Mucosa of descending colon (tissue), 3 donors: ENCODE measurements at regions not wholly inside any gene's neighbourhood (a gene's known extent, or its start where the extent isn't known, plus 50 kb on each side); places are given as distances from the start of the nearest gene placed in this dataset.

ENCODE experiments used
- ATAC-seq: fragments of 200-7000 bp; cut with Tn5 transposase; one replicate; pipeline ENCODE4 v1.9.1; 2020; ENCODE audit warnings: mild to moderate bottlenecking, moderate library complexity
- DNase-seq, 3 donors: peaks; one replicate each; pipeline ENCODE4 v3.0.0-alpha.2; 2020
- H3K36me3 ChIP-seq: fragments of 200-600 bp; one replicate; pipeline ENCODE4 v1.8.0; 2021; ENCODE audit warnings: low read depth, mild to moderate bottlenecking
- H3K4me1 ChIP-seq: fragments of 200-600 bp; one replicate; pipeline ENCODE4 v1.8.0; 2021; ENCODE audit warnings: low read depth, mild to moderate bottlenecking
- H3K4me3 ChIP-seq: fragments of 200-600 bp; one replicate; pipeline ENCODE4 v1.8.0; 2021; ENCODE audit warnings: mild to moderate bottlenecking
- H3K9me3 ChIP-seq: fragments of 200-600 bp; one replicate; pipeline ENCODE4 v1.8.0; 2021; ENCODE audit warnings: mild to moderate bottlenecking
- CTCF ChIP-seq: fragments of 200-600 bp; IDR thresholded peaks from one replicate; pipeline ENCODE4 v1.8.0; 2022; ENCODE audit warnings: antibody characterized with exemption, mild to moderate bottlenecking
- intact Hi-C, 2 donors: fragments of 100-400 bp; cut with DNase I in 1 of 2; cut with micrococcal nuclease in 1 of 2; formaldehyde crosslinking; loops; one replicate each; pipeline versions ENCODE4 v1.11.0 to v1.11.1; 2022; cut with DNase I, micrococcal nuclease
- donor health status: DM: no; HTN: no; CAD: no; lungs with moderate emphysema.
- donor health status: DM: no; HTN: no; CAD: no.
- donor health status: DM: no; HTN: yes; CAD: no.

GRCh38 chr2:844715-845114, 105.9 kb upstream of the SNTG2 start:
- TF ChIP-seq CTCF, result no peak
- no peak for DNase-seq
- H3K4me3 ChIP-seq, result no peak overlapping the region
- H3K9me3 ChIP-seq, result no peaks in the 10 kb centered on the region
- intact Hi-C loops, result no loop called here
- H3K36me3 ChIP-seq, result no peaks in the 10 kb centered on the region
- H3K4me1 ChIP-seq, result no peaks in the 10 kb centered on the region
- no peak for ATAC-seq

- Histone ChIP-seq H3K4me1 (no peaks in the 10 kb centered on the region), H3K9me3 (no peaks in the 10 kb centered on the region), H3K36me3 (no peaks in the 10 kb centered on the region), H3K4me3 (no peak overlapping the region)
- DNase-seq (no peak), ATAC-seq (no peak)
- intact Hi-C loops, result no loop called here
- no peak for TF ChIP-seq CTCF
Observed at GRCh38 chr2:842151-842803, 108.4 kb upstream of the SNTG2 start.

- DNase-seq (no peak), ATAC-seq (no peak)
Observed at GRCh38 chr2:841036-841435, 109.6 kb upstream of the SNTG2 start.

GRCh38 chr2:834233-834632, 116.4 kb upstream of the SNTG2 start:
- ATAC-seq (no peak), DNase-seq (no peak)
- Histone ChIP-seq H3K9me3 (no peaks in the 10 kb centered on the region), H3K4me3 (no peak overlapping the region), H3K36me3 (no peaks in the 10 kb centered on the region), H3K4me1 (no peaks in the 10 kb centered on the region)
- intact Hi-C loops, result no loop called here
- no peak for TF ChIP-seq CTCF

More at GRCh38 chr2:841036-841435, 109.6 kb upstream of the SNTG2 start:
- H3K4me1 ChIP-seq, result no peaks in the 10 kb centered on the region
- intact Hi-C loops, result no loop called here
- H3K36me3 ChIP-seq, result no peaks in the 10 kb centered on the region
- H3K4me3 ChIP-seq, result no peak overlapping the region
- TF ChIP-seq CTCF, result no peak
- H3K9me3 ChIP-seq, result no peaks in the 10 kb centered on the region

- intact Hi-C loops, result no loop called here
- H3K9me3 ChIP-seq, result no peaks in the 10 kb centered on the region
- H3K4me3 ChIP-seq, result no peak overlapping the region
- no peaks in the 10 kb centered on the region for H3K4me1 ChIP-seq
- ATAC-seq (no peak), DNase-seq (no peak)
- no peak for TF ChIP-seq CTCF
- no peaks in the 10 kb centered on the region for H3K36me3 ChIP-seq
Observed at GRCh38 chr2:833180-833579, 117.5 kb upstream of the SNTG2 start.

GRCh38 chr2:832635-833034, 118.0 kb upstream of the SNTG2 start:
- DNase-seq, result no peak
- ATAC-seq, result no peak
- H3K9me3 ChIP-seq, result no peaks in the 10 kb centered on the region
- H3K4me1 ChIP-seq, result no peaks in the 10 kb centered on the region
- no peaks in the 10 kb centered on the region for H3K36me3 ChIP-seq
- TF ChIP-seq CTCF, result no peak
- no peak overlapping the region for H3K4me3 ChIP-seq
- intact Hi-C loops, result no loop called here
